GM18520 (cell line): ENCODE measurements at regions not wholly inside any gene's neighbourhood (a gene's known extent, or its start where the extent isn't known, plus 50 kb on each side); places are given as distances from the start of the nearest gene placed in this dataset.
"Not testable (repeated sequence)": the region's sequence is repeated elsewhere in the genome, so short reads cannot be mapped to it uniquely, and the experiment has no call there.

Source experiments
- ATAC-seq: cut with Tn5 transposase; IDR thresholded peaks from one replicate; pipeline ENCODE4 v1.9.1; 2021; ENCODE audit not compliant: unreplicated experiment

GRCh38 chr2:191476901-191477300 lies 201.0 kb upstream of the NABP1 start:
- ATAC-seq = no peak

DNA sequence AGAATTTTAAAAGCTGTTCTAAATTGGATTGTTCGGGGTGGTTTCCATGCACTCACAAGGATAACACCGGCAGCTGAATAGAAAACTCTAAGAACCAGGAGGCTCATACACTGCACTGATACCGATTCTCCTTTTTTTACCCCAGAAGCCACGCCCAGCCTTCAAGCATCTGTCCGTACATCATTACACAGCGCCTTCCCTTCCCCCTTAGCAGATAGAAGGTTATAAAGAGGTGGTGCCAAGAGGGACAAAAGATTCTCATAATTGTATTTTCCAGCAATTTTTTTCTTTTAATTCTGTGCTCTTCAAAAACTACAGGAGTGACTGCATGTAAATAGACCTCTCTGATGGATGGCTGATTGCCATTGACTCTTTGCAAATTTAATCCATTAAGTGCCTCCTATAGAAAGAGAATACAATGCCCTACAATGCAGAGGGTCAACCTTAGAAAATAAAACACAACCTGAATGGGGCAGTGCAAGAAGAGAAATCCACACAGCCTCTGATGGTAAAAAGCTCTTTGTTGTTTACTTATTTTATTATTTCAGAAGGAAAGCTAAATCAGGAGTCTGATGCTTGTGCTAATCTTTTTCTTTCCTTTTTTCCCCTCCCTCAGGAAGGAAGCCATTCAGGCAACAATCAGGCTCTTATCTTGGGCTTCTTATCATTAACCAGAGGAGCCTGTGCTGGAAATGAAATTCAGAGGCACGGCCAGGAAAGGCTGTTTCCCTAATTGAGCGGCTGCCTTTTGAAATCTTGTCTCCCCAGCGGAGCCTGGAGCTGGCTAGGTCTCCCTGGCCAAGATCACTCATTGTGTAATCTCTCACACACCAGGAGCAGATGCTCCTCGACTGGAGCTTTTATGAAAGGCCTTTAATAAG lies 198.9 kb upstream of the NABP1 start:
- ATAC-seq = no peak

GRCh38 chr2:191479680-191480023 lies 198.3 kb upstream of the NABP1 start:
- ATAC-seq = peak; percentile 37

- ATAC-seq = no peak
Measured at GRCh38 chr2:191481305-191482070, 196.4 kb upstream of the NABP1 start.

GRCh38 chr2:191483117-191483516 lies 194.8 kb upstream of the NABP1 start:
- no peak for ATAC-seq

DNA sequence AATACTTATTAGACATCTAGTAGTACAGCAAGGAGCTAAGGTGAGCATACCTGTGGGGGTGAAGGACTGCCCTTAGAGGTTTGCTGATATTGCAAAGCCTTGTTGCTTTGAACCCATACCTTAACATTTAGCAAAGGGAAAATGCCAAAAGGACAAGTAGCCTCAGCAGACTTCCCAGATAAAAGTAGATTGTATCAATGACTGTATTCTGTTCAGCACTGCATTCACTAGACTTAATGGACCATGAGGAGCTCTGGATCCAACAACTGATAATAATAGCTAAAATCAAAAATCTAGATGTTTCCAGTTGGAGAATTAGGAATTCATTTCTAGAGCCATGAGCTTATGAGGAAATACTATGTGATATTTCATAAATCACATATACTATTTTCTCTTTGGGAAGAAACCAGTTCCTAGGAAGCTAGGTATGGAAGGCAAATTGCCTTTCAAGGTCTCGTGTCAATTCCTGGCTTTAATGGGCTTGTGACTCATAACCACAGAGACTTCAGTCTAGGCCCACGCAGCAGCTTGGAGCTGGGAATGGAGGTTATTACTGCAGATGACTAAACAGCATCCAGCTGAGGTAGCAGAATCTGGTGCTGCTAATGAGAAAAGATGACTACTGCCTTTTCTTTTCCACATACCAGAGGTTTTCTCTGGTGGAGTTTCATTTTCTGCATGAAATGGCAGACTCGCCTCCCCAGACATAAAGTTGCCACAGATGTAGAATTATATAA lies 191.2 kb upstream of the NABP1 start:
- no peak for ATAC-seq

GRCh38 chr2:191488135-191488534 lies 189.8 kb upstream of the NABP1 start:
- ATAC-seq = no peak

DNA sequence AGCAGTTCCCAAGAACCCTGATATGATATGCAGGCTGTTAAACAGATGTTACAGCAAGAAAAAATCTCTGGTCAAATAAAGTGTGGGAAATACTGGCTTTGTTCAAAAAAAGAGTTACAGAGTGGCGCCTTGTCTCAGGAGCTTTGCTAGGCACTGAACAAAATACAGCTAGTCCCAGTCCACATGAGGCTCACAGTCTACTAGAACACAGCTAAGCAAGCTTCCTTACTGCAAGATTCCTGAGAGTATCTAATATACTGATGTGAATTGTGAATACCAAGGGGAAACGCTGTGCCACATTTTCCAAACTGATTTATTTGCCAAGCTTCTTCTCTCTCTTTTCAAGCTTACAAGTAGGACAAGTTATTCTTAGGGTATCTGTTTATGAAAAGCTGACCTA lies 188.8 kb upstream of the NABP1 start:
- no peak for ATAC-seq

GRCh38 chr2:191496838-191497237 lies 181.1 kb upstream of the NABP1 start:
- ATAC-seq = no peak

- ATAC-seq = no peak
Measured at GRCh38 chr2:191497822-191498221, 180.1 kb upstream of the NABP1 start.

GRCh38 chr2:191499050-191499449 lies 178.9 kb upstream of the NABP1 start:
- no peak for ATAC-seq

DNA sequence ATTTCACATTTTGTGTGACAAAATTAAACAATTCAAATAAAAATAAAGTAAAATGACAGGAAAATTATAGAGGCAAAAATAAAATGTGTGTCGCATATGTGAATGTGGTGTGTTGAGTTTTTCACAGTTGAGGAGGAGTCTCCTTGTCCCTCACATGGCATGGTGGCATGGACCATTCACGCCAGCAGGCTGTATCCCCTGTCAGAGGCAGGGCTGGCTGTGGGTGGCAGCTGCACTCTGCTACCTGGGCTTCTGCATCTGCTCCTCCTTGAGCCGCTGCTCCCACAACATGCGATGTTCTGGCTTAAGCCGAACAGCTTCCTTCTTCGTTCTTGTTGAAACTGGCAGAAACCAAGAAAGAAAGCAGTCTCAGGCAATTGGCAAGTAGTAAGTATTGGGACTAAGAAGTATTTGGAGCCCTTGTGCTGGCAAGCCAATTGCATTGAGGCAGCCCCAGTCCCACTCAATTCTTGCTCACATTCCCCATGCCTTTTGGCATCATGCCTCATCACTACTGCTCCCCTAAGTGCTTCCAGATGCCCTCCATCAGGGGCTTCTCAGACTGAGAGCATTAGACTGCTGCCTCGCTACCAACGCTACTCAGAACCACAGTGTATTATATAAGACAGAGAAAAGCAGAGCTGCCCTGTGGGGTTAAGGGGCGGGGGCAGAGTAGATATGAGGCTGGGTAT lies 177.9 kb upstream of the NABP1 start:
- ATAC-seq = no peak

DNA sequence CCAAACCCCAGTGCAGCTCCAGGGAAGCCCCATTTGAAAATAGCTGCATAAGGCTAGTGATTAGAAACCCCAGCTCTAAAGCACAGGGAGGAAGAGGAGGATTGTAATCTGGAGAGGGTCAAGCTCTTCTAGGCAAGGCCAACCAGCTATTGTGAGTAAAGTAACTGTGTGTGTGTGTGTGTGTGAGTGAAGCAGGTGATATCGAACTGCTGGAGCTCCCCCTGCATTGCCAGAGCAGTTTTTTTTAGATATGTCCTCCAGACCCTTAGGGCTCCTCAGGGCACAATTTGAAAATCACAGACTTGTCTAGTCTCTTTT lies 177.4 kb upstream of the NABP1 start:
- ATAC-seq = no peak

DNA sequence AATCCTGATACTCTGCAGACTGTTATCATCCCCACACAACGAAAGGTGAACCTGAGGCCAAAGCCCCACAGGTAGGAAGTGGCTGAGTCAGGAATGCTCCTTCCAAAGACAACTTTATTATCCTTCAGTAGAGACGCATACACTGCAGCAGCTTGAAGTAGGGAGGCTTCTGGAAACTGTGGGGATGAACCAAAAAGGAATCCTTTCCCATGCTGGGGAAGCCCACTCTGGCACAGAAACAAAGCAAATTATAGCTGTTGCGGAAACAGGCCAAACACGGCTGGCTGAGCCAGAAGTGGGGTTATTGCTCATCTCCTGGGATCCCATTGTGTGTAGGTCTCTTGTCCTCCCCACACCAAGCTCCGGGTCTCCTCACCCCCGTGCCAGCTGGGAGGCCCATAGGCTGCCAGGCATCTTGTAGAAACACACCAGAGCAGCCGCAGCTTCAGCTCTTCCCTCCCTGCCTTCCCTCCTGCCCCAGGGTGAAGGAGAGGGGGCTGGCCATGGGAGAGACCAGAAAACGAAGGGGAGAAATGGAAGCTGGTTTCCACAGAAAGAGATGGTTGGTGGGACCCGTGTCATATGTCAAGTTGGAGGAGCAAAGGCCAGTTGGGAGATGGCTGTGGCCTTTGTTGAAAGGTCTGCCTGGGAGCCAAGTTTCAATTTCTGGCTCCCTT lies 176.9 kb upstream of the NABP1 start:
- ATAC-seq = no peak

GRCh38 chr2:191501561-191502168 lies 176.3 kb upstream of the NABP1 start:
- ATAC-seq = no peak

DNA sequence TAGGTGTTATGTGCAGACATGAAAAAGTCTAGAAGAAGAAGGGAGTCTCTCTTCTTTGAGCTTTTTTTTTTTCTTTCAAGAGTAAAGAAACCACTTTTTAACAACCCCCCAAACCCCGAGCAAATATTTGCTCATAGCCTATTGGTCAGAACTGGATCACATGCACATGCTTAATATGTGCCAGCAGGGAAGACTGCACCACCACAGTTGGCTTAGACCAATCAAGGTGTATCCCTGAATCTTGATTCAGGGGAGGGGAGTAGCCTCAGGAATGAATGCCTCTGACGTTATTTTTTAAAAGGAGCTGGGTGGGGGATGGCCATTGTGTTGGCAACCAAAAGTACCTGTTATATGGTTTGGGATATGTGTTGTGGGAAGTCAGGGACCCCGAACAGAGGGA lies 171.4 kb upstream of the NABP1 start:
- no peak for ATAC-seq

- not testable (repeated sequence) for ATAC-seq
Measured at GRCh38 chr2:191507252-191507853, 170.6 kb upstream of the NABP1 start.

DNA sequence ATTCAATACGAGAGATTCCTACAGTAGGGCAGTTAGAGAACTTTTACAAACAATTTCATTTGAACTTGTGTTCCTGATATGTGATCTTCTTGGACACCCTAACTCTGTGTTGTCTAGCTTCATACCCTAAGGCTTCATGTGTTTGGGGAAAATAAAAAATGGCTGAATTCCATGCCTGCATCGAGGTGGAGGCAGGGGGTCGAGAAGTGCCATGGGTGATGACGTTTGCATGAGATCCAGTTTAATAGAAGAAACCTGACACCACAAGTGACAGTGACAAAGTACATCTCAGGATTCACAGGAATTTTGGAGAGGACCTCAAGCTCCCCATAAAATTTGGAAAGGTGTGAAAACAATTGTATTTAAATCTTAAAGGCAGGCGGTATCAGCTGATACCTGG lies 169.2 kb upstream of the NABP1 start:
- ATAC-seq = no peak

DNA sequence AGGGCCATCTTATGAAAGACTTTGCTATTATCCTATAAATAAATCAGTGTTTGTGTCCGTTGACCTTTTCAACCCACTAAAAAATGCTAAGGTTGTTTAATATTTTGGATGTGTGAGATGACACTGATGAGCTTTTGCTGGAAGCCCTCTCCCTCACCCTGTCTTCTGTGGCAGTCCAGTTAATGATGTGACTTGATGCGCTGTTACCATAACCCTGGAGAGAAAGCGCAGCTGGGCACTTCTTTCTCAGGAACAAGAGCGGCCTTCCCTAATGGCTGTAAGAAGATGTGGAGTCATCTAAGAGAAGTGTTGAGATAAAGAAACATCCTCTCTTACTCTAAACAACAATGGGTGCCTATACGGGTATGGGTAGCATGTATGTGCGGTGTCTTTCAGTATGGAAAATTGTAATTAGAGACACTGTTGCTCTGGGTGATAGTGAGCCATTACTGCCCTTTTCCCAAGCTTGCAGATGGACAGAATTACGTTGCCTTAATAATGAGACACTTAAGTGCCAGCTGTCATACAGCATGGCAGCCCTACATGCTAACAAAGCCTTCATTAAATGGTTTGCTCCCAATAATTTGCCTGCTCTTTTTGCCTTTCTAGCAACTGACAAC lies 165.6 kb upstream of the NABP1 start:
- ATAC-seq = no peak
